H9 (cell line): ENCODE measurements at regions not wholly inside any gene's neighbourhood (a gene's known extent, or its start where the extent isn't known, plus 50 kb on each side); places are given as distances from the start of the nearest gene placed in this dataset.

Experiments
- DNase-seq: peaks from one replicate; pipeline ENCODE4 v3.0.0-alpha.2; 2017
- H2AFZ ChIP-seq: one replicate; pipeline ENCODE4 v1.6.1; 2013; ENCODE audit warnings: mild to moderate bottlenecking, low read length, control low read depth, moderate library complexity
- H2AK5ac ChIP-seq: 2 replicates; pipeline ENCODE4 v1.6.1; 2013; ENCODE audit warnings: low read length, control low read depth, mixed read lengths; ENCODE audit not compliant: insufficient read length
- H2BK120ac ChIP-seq: one replicate; pipeline ENCODE4 v1.6.1; 2013; ENCODE audit warnings: low read depth, mild to moderate bottlenecking, low read length, control low read depth, inconsistent platforms; ENCODE audit not compliant: poor library complexity, severe bottlenecking
- H2BK12ac ChIP-seq: 2 replicates; pipeline ENCODE4 v1.6.1; 2013; ENCODE audit warnings: low read length, control low read depth, mixed read lengths, low read depth; ENCODE audit not compliant: insufficient read length
- H2BK15ac ChIP-seq: 2 replicates; pipeline ENCODE4 v1.6.1; 2013; ENCODE audit warnings: low read depth, low read length, control low read depth
- H2BK20ac ChIP-seq: one replicate; pipeline ENCODE4 v1.6.1; 2013; ENCODE audit warnings: low read depth, mild to moderate bottlenecking, low read length, control low read depth, inconsistent platforms; ENCODE audit not compliant: poor library complexity, severe bottlenecking
- H2BK5ac ChIP-seq: 2 replicates; pipeline ENCODE4 v1.6.1; 2013; ENCODE audit warnings: low read length, control low read depth, mixed read lengths; ENCODE audit not compliant: insufficient read length
- H3K14ac ChIP-seq: 2 replicates; pipeline ENCODE4 v1.6.1; 2013; ENCODE audit warnings: low read length, control low read depth; ENCODE audit not compliant: insufficient read depth
- H3K18ac ChIP-seq: 2 replicates; pipeline ENCODE4 v1.6.1; 2013; ENCODE audit warnings: low read depth, mild to moderate bottlenecking, mixed read lengths, low read length, control low read depth; ENCODE audit not compliant: insufficient read length
- H3K23ac ChIP-seq: 2 replicates; pipeline ENCODE4 v1.6.1; 2013; ENCODE audit warnings: low read length, control low read depth, mixed read lengths, low read depth; ENCODE audit not compliant: insufficient read length
- H3K23me2 ChIP-seq: 2 replicates; pipeline ENCODE4 v1.6.1; 2013; ENCODE audit warnings: low read depth, mild to moderate bottlenecking, mixed read lengths, low read length, control low read depth; ENCODE audit not compliant: insufficient read length, poor library complexity, severe bottlenecking
- H3K27ac ChIP-seq: 2 replicates; pipeline ENCODE4 v1.5.1; 2013; ENCODE audit warnings: low read length, control low read depth, mixed read lengths, low read depth; ENCODE audit not compliant: insufficient read length
- H3K27me3 ChIP-seq: 2 replicates; pipeline ENCODE4 v1.6.1; 2013; ENCODE audit warnings: low read length, control low read depth, inconsistent platforms; ENCODE audit not compliant: insufficient read depth
- H3K4ac ChIP-seq: 2 replicates; pipeline ENCODE4 v1.6.1; 2013; ENCODE audit warnings: low read depth, mild to moderate bottlenecking, control low read depth, inconsistent platforms, low read length, moderate library complexity
- H3K4me1 ChIP-seq: 2 replicates; pipeline ENCODE4 v1.6.1; 2013; ENCODE audit warnings: low read length, control low read depth, inconsistent platforms; ENCODE audit not compliant: insufficient read depth
- H3K4me2 ChIP-seq: 2 replicates; pipeline ENCODE4 v1.6.1; 2013; ENCODE audit warnings: low read length, control low read depth, mixed read lengths; ENCODE audit not compliant: insufficient read length, insufficient read depth
- H3K56ac ChIP-seq: 2 replicates; pipeline ENCODE4 v1.6.1; 2013; ENCODE audit warnings: low read depth, mild to moderate bottlenecking, mixed read lengths, low read length, control low read depth; ENCODE audit not compliant: insufficient read length
- H3K79me1 ChIP-seq: 2 replicates; pipeline ENCODE4 v1.6.1; 2013; ENCODE audit warnings: low read depth, mild to moderate bottlenecking, moderate library complexity, low read length, control low read depth, inconsistent platforms; ENCODE audit not compliant: insufficient read depth, poor library complexity, severe bottlenecking
- H3K79me2 ChIP-seq: 2 replicates; pipeline ENCODE4 v1.6.1; 2013; ENCODE audit warnings: low read length, control low read depth, inconsistent platforms; ENCODE audit not compliant: insufficient read depth
- H3K9ac ChIP-seq: 2 replicates; pipeline ENCODE4 v1.6.1; 2013; ENCODE audit warnings: low read length, control low read depth, mixed read lengths; ENCODE audit not compliant: insufficient read length; ENCODE audit errors: extremely low read depth
- H3K9me3 ChIP-seq: one replicate; pipeline ENCODE4 v1.6.1; 2013; ENCODE audit warnings: low read depth, low read length, inconsistent platforms; ENCODE audit not compliant: control insufficient read depth
- H3T11ph ChIP-seq: one replicate; pipeline ENCODE4 v1.6.1; 2013; ENCODE audit warnings: mild to moderate bottlenecking, low read length, control low read depth, inconsistent platforms
- H4K20me1 ChIP-seq: one replicate; pipeline ENCODE4 v1.6.1; 2013; ENCODE audit not compliant: control insufficient read depth, insufficient read length, insufficient read depth
- H4K5ac ChIP-seq: 2 replicates; pipeline ENCODE4 v1.6.1; 2013; ENCODE audit warnings: low read depth, mild to moderate bottlenecking, mixed read lengths, low read length, control low read depth; ENCODE audit not compliant: insufficient read length
- H4K8ac ChIP-seq: replicated peaks from 2 replicates; pipeline ENCODE4 v1.6.1; 2013; ENCODE audit warnings: low read length, control low read depth, mixed read lengths, low read depth; ENCODE audit not compliant: insufficient read length
- H4K91ac ChIP-seq: 2 replicates; pipeline ENCODE4 v1.6.1; 2013; ENCODE audit warnings: low read depth, mild to moderate bottlenecking, moderate library complexity, mixed read lengths, low read length, control low read depth; ENCODE audit not compliant: insufficient read length
- H3K27ac Mint-ChIP-seq, 3 experiments: 2 replicates in 2 of 3; 3 replicates in 1 of 3; pipeline ENCODE4 v1.8.0; 2020 to 2021; ENCODE audit warnings: mixed read lengths in 3 of 3, mild to moderate bottlenecking in 1 of 3, moderate library complexity in 1 of 3
- H3K27me3 Mint-ChIP-seq: 2 replicates; pipeline ENCODE4 v1.8.0; 2021; ENCODE audit warnings: low read depth, mild to moderate bottlenecking, moderate library complexity, mixed read lengths
- H3K36me3 Mint-ChIP-seq, 3 experiments: 2 replicates in 2 of 3; 3 replicates in 1 of 3; pipeline ENCODE4 v1.8.0; 2020 to 2021; ENCODE audit warnings: low read depth in 3 of 3, mixed read lengths in 3 of 3; ENCODE audit not compliant: insufficient read depth in 1 of 3
- H3K4me1 Mint-ChIP-seq, 2 experiments: 2 replicates each; pipeline ENCODE4 v1.8.0; 2020; ENCODE audit warnings: mixed read lengths in 2 of 2
- H3K4me3 Mint-ChIP-seq, 2 experiments: 2 replicates in 1 of 2; 3 replicates in 1 of 2; pipeline ENCODE4 v1.8.0; 2020 to 2021; ENCODE audit warnings: mild to moderate bottlenecking in 2 of 2, mixed read lengths in 2 of 2, moderate library complexity in 1 of 2
- H3K9me3 Mint-ChIP-seq, 2 experiments: 2 replicates in 1 of 2; 3 replicates in 1 of 2; pipeline ENCODE4 v1.8.0; 2020; ENCODE audit warnings: mild to moderate bottlenecking in 2 of 2, mixed read lengths in 2 of 2, moderate library complexity in 1 of 2
- WGBS: extraction: QIAGEN DNeasy Blood & Tissue Kit; methylation state at CpG from one replicate; pipeline ENCODE4 v1.1.7; 2013; ENCODE audit warnings: missing lambda C conversion rate, low lambda C conversion rate, mixed read lengths; ENCODE audit not compliant: insufficient read length; ENCODE audit errors: extremely low coverage; 5-methylcytosine and 5-hydroxymethylcytosine counted together
- TF ChIP-seq, protein P1 (sequence below): fragments of 200-600 bp; sonication (generic); conservative IDR thresholded peaks from 3 replicates; pipeline ENCODE4 v1.8.0; 2021; ENCODE audit warnings: antibody characterized with exemption, mild to moderate bottlenecking

DNA sequence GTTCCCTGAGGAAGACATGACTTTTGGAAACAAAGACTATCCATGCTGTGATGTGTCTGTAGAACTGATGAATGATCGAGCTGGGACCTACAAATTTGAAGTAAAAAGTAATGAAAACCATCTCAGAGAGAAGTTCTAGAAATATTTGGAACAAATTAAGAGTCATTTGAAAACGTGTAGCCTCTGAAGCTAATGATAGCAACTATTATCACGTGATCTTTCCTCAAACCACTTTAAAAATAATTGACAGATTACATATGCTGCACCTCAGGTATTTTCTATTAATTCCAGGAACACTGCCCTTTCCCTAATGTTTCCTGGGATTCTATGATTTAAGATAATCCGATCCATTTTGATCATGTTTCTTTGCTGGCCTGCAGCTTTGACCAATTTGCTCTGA is 990.3 kb downstream of the CDH8 start:
- Histone ChIP-seq H3K4me1 (no peaks in the 10 kb centered on the region), H3K23me2 (no peaks in the 10 kb centered on the region), H3K79me2 (no peaks in the 10 kb centered on the region), H3K18ac (no peak overlapping the region), H3K4ac (no peak overlapping the region), H3K27me3 (no peaks in the 10 kb centered on the region), H3T11ph (no peak overlapping the region), H3K23ac (no peak overlapping the region), H2BK5ac (no peak overlapping the region), H4K91ac (no peak overlapping the region), H4K20me1 (no peaks in the 10 kb centered on the region), H4K5ac (no peak overlapping the region), H4K8ac (no peak overlapping the region), H3K14ac (no peak overlapping the region), H3K56ac (no peak overlapping the region), H3K4me2 (no peak overlapping the region), H2BK12ac (no peak overlapping the region), H2BK15ac (no peak overlapping the region), H2BK120ac (no peak overlapping the region), H3K27ac (no peak overlapping the region), H2AK5ac (no peak overlapping the region), H3K9ac (no peak overlapping the region), H3K9me3 (no peaks in the 10 kb centered on the region), H2BK20ac (no peak overlapping the region), H3K79me1 (no peaks in the 10 kb centered on the region), H2AFZ (no peak overlapping the region)
- no peak for DNase-seq
- no CpG with 5 or more reads among the region's 4 CpGs for WGBS
- TF ChIP-seq, protein P1, sequence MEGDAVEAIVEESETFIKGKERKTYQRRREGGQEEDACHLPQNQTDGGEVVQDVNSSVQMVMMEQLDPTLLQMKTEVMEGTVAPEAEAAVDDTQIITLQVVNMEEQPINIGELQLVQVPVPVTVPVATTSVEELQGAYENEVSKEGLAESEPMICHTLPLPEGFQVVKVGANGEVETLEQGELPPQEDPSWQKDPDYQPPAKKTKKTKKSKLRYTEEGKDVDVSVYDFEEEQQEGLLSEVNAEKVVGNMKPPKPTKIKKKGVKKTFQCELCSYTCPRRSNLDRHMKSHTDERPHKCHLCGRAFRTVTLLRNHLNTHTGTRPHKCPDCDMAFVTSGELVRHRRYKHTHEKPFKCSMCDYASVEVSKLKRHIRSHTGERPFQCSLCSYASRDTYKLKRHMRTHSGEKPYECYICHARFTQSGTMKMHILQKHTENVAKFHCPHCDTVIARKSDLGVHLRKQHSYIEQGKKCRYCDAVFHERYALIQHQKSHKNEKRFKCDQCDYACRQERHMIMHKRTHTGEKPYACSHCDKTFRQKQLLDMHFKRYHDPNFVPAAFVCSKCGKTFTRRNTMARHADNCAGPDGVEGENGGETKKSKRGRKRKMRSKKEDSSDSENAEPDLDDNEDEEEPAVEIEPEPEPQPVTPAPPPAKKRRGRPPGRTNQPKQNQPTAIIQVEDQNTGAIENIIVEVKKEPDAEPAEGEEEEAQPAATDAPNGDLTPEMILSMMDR: no peak
- H3K27ac Mint-ChIP-seq: no peak overlapping the region
- H3K9me3 Mint-ChIP-seq: no peaks in the 10 kb centered on the region
- no peaks in the 10 kb centered on the region for H3K36me3 Mint-ChIP-seq
- peaks cover 5% of the 10 kb centered on the region for H3K27me3 Mint-ChIP-seq
- H3K4me3 Mint-ChIP-seq: no peak overlapping the region
- no peaks in the 10 kb centered on the region for H3K4me1 Mint-ChIP-seq
